Psoas muscle (tissue), 7 donors: ENCODE measurements at regions not wholly inside any gene's neighbourhood (a gene's known extent, or its start where the extent isn't known, plus 50 kb on each side); places are given as distances from the start of the nearest gene placed in this dataset.

ENCODE experiments used
- ATAC-seq, 4 donors: fragments of 200-7000 bp; cut with Tn5 transposase; one replicate each; pipeline ENCODE4 v1.9.1; 2020; ENCODE audit warnings: moderate library complexity in 3 of 4, mild to moderate bottlenecking in 2 of 4
- DNase-seq, 2 donors: peaks; one replicate each; pipeline ENCODE4 v3.0.0-alpha.2; 2020
- H3K27ac ChIP-seq: fragments of 200-600 bp; one replicate; pipeline ENCODE4 v1.8.0; 2022
- H3K27me3 ChIP-seq, 3 donors: fragments of 200-600 bp in 1 of 3; one replicate each; pipeline versions ENCODE4 v1.6.1 to v1.8.0; 2013 to 2022; ENCODE audit warnings: low read length in 2 of 3, mild to moderate bottlenecking in 2 of 3, moderate library complexity in 1 of 3; ENCODE audit not compliant: insufficient read depth in 3 of 3
- H3K36me3 ChIP-seq, 2 donors: fragments of 200-600 bp in 1 of 2; one replicate each; pipeline versions ENCODE4 v1.6.1 to v1.8.0; 2013 to 2022; ENCODE audit warnings: low read depth in 1 of 2, mild to moderate bottlenecking in 1 of 2, moderate library complexity in 1 of 2; ENCODE audit not compliant: insufficient read depth in 1 of 2
- H3K4me1 ChIP-seq: fragments of 200-600 bp; one replicate; pipeline ENCODE4 v1.8.0; 2022
- H3K4me3 ChIP-seq: fragments of 200-600 bp; one replicate; pipeline ENCODE4 v1.8.0; 2022; ENCODE audit warnings: mild to moderate bottlenecking
- H3K9me3 ChIP-seq: fragments of 200-600 bp; one replicate; pipeline ENCODE4 v1.8.0; 2022
- WGBS, 3 donors: extraction: QIAGEN DNeasy Blood & Tissue Kit; methylation state at CpG; one replicate each; pipeline versions ENCODE4 v1.1.6 to v1.1.7; 2013; 5-methylcytosine and 5-hydroxymethylcytosine counted together
- intact Hi-C, 2 donors: fragments of 100-400 bp; cut with DNase I; formaldehyde crosslinking; loops; one replicate each; pipeline versions ENCODE4 v1.11.0 to v1.14.2; 2022
- TF ChIP-seq, protein P1 (sequence below): fragments of 200-600 bp; IDR thresholded peaks from one replicate; pipeline ENCODE4 v1.8.0; 2022; ENCODE audit warnings: antibody characterized with exemption
- donor health status: healthy with polysubstance abuse.
- donor health status: DM: no; HTN: no; CAD: no; lungs with moderate emphysema.
- donor health status: Bipolar disorder and iron deficiency.
- donor health status: healthy.
- donor health status: DM: yes; HTN: yes; CAD: no.
- donor health status: DM: no; HTN: no; CAD: no.
- donor health status: DM: yes; HTN: yes; CAD: no.

DNA sequence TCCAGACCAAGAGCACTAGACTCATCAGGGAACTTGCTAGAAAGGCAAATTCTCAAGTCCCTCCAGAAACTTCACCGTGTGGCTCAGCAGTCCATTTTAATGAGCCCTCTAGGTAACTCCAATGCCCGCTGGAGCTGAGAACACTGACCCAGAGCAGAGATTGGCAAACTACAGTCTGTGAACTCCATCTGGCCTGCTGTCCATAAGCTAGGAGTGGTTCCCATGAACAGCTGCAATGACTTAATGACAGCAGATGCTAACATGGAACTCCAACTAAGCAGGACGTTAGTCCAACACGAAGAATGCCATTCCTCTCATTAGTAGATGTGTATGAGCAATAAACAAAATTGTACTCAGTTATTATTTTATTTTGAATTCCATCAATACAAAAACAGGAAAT is 371.9 kb downstream of the STK39 start:
- no peak for DNase-seq
- WGBS, 3 donors: 32 to 46% (median 36%) methylated on average over 4 of the region's 4 CpGs
- intact Hi-C loops: no loop called here
- Histone ChIP-seq H3K4me1 (no peaks in the 10 kb centered on the region), H3K9me3 (no peaks in the 10 kb centered on the region), H3K27ac (no peak overlapping the region), H3K36me3 (no peaks in the 10 kb centered on the region), H3K4me3 (no peak overlapping the region), H3K27me3 (no peaks in the 10 kb centered on the region)
- peak; percentile 25 to 68 (median 36) for ATAC-seq
- TF ChIP-seq, protein P1, sequence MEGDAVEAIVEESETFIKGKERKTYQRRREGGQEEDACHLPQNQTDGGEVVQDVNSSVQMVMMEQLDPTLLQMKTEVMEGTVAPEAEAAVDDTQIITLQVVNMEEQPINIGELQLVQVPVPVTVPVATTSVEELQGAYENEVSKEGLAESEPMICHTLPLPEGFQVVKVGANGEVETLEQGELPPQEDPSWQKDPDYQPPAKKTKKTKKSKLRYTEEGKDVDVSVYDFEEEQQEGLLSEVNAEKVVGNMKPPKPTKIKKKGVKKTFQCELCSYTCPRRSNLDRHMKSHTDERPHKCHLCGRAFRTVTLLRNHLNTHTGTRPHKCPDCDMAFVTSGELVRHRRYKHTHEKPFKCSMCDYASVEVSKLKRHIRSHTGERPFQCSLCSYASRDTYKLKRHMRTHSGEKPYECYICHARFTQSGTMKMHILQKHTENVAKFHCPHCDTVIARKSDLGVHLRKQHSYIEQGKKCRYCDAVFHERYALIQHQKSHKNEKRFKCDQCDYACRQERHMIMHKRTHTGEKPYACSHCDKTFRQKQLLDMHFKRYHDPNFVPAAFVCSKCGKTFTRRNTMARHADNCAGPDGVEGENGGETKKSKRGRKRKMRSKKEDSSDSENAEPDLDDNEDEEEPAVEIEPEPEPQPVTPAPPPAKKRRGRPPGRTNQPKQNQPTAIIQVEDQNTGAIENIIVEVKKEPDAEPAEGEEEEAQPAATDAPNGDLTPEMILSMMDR: no peak

DNA sequence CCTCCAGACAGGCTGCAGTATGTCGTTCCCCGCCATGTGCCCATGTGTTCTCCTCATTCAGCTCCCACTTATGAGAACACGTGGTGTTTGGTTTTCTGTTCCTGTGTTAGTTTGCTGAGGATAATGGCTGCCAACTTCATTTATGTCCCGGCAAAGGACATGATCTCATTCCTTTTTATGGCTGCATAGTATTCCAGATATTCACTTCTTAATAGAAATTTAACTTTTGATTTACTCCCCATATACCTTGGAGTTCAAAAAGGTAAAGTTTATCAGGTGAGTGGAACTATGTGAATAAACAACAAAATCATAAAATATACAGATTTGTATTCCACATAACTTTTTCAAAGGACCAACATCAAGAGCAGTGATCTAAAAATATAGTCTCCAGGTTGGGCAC is 372.6 kb downstream of the STK39 start:
- no peak for DNase-seq
- Histone ChIP-seq H3K27me3 (no peaks in the 10 kb centered on the region), H3K27ac (no peak overlapping the region), H3K4me3 (no peak overlapping the region), H3K4me1 (no peaks in the 10 kb centered on the region), H3K9me3 (no peaks in the 10 kb centered on the region), H3K36me3 (no peaks in the 10 kb centered on the region)
- TF ChIP-seq, protein P1: no peak
- ATAC-seq: no peak
- WGBS, 3 donors: 90 to 92% (median 91%) methylated on average over 4 of the region's 4 CpGs
- intact Hi-C loops: no loop called here

DNA sequence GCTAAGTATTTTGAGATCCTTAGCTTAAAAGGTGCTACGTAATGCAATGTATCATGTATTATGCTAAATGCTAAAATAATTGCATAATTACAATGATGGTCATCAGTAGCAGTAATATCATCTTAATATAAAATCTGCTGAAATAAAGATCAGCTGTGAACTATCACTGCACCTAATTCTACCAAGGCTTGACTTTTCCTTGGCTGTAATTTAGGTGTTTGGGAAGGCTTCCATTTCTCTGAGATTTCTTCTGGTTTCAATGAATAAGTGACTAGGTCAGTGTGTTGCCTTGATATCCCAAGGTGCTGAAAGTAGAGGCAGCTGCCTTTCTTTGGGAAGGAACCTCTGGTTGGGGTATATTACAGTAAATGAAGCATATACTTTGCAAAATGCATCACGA is 376.1 kb downstream of the STK39 start:
- Histone ChIP-seq H3K27ac (no peak overlapping the region), H3K36me3 (peaks cover 0 to 6% of the 10 kb centered on the region in 2 donors), H3K4me1 (no peaks in the 10 kb centered on the region), H3K4me3 (no peak overlapping the region), H3K9me3 (no peaks in the 10 kb centered on the region), H3K27me3 (no peaks in the 10 kb centered on the region)
- intact Hi-C loops: no loop called here
- TF ChIP-seq, protein P1: no peak
- WGBS, 3 donors: 91 to 96% (median 93%) methylated on average over 2 of the region's 2 CpGs
- DNase-seq (no peak), ATAC-seq (no peak)

DNA sequence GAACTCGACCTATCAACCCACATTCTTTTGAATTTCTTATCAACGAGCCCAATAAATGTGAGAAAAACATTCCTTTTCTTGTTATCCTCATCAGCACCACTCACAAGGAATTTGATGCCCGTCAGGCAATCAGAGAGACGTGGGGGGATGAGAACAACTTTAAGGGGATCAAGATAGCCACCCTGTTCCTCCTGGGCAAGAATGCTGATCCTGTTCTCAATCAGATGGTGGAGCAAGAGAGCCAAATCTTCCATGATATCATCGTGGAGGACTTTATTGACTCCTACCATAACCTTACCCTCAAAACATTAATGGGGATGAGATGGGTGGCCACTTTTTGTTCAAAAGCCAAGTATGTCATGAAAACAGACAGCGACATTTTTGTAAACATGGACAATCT is 378.2 kb downstream of the STK39 start:
- Histone ChIP-seq H3K27ac (no peak overlapping the region), H3K4me3 (no peak overlapping the region), H3K36me3 (peaks cover 0 to 6% of the 10 kb centered on the region in 2 donors), H3K9me3 (no peaks in the 10 kb centered on the region), H3K27me3 (no peaks in the 10 kb centered on the region), H3K4me1 (no peaks in the 10 kb centered on the region)
- ATAC-seq (no peak), DNase-seq (no peak)
- TF ChIP-seq, protein P1: no peak
- intact Hi-C loops: no loop called here
- 80 to 86% (median 85%) methylated on average over 6 of the region's 6 CpGs for WGBS, 3 donors

DNA sequence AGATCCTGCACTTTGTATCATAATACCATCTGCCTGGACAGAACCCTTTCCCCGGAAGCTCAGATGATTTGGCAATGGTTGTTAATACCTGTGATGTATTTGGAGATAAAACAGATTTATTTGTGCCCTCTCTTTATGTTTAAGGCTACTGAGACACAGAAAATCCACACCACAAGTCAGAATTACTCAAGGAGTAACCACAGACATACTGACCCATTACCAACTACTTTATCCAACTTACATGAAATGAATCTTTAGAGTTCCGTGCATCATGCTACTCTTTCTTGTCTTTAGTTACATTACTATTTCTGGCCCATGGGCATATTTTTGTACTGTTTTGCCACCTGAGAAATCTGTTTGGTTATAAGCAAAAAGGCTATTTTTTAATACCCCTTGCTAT is 384.0 kb downstream of the STK39 start:
- H3K9me3 ChIP-seq: no peaks in the 10 kb centered on the region
- intact Hi-C loops: no loop called here
- no peak overlapping the region for H3K27ac ChIP-seq
- TF ChIP-seq, protein P1: no peak
- H3K27me3 ChIP-seq: no peaks in the 10 kb centered on the region
- H3K4me1 ChIP-seq: no peaks in the 10 kb centered on the region
- ATAC-seq (no peak), DNase-seq (no peak)
- WGBS, 3 donors: 50 to 85% (median 67%) methylated on average over 2 of the region's 2 CpGs
- H3K4me3 ChIP-seq: no peak overlapping the region
- no peaks in the 10 kb centered on the region for H3K36me3 ChIP-seq
